Prostate gland (tissue), 2 donors: ENCODE measurements at regions not wholly inside any gene's neighbourhood (a gene's known extent, or its start where the extent isn't known, plus 50 kb on each side); places are given as distances from the start of the nearest gene placed in this dataset.

ENCODE experiments used
- DNase-seq: peaks from one replicate; pipeline ENCODE4 v3.0.0-alpha.2; 2019; ENCODE audit warnings: low spot score
- H3K27ac ChIP-seq, 2 donors: fragments of 200-600 bp; sonication (generic); 2 replicates each; pipeline ENCODE4 v1.5.1; 2017 to 2019
- H3K27me3 ChIP-seq: fragments of 200-600 bp; sonication (generic); replicated peaks from 2 replicates; pipeline ENCODE4 v1.5.1; 2019; ENCODE audit not compliant: insufficient read depth
- H3K36me3 ChIP-seq, 2 donors: fragments of 200-600 bp; sonication (generic); 1 replicate in 1 of 2; 2 replicates in 1 of 2; pipeline versions ENCODE4 v1.5.1 to v1.8.1; 2017 to 2019
- H3K4me1 ChIP-seq: fragments of 200-600 bp; sonication (generic); replicated peaks from 2 replicates; pipeline ENCODE4 v1.5.1; 2019
- H3K4me3 ChIP-seq, 2 donors: fragments of 200-600 bp; sonication (generic); 2 replicates each; pipeline ENCODE4 v1.5.1; 2017 to 2019
- H3K9me3 ChIP-seq: fragments of 200-600 bp; sonication (generic); 2 replicates; pipeline ENCODE4 v1.5.1; 2017
- CTCF ChIP-seq, 4 experiments: fragments of 200-600 bp in 2 of 4; fragments of 450-650 bp in 2 of 4; sonication (generic) in 2 of 4; IDR thresholded peaks; 1 replicate in 3 of 4; 2 replicates in 1 of 4; pipeline ENCODE4 v1.5.1; 2016 to 2019; ENCODE audit warnings: antibody characterized with exemption in 4 of 4, mild to moderate bottlenecking in 2 of 4, moderate library complexity in 2 of 4
- POLR2A ChIP-seq: fragments of 450-650 bp; IDR thresholded peaks from one replicate; pipeline ENCODE4 v1.6.1; 2016; ENCODE audit warnings: antibody characterized with exemption, mild to moderate bottlenecking
- POLR2AphosphoS5 ChIP-seq: sonication (generic); formaldehyde crosslinking; IDR thresholded peaks from one replicate; pipeline ENCODE4 v1.6.1; 2017; ENCODE audit warnings: antibody characterized with exemption
- WGBS: methylation state at CpG from one replicate; pipeline ENCODE4 v1.1.5; 2018; 5-methylcytosine and 5-hydroxymethylcytosine counted together
- intact Hi-C: fragments of 100-400 bp; cut with DNase I; formaldehyde crosslinking; loops from one replicate; pipeline ENCODE4 v1.14.2; 2022

- WGBS, result 62% methylated on average over 3 of the region's 3 CpGs
- no peaks in the 10 kb centered on the region for H3K9me3 ChIP-seq
Measured at GRCh38 chr3:68173012-68173634, 518.7 kb upstream of the SUCLG2 start.

GRCh38 chr3:68172039-68172438 is 517.6 kb upstream of the SUCLG2 start:
- H3K27me3 ChIP-seq, result no peaks in the 10 kb centered on the region
- H3K9me3 ChIP-seq, result no peaks in the 10 kb centered on the region
- no peak overlapping the region for H3K4me3 ChIP-seq
- DNase-seq, result no peak
- no peak overlapping the region for H3K27ac ChIP-seq
- intact Hi-C loops, result no loop called here
- H3K4me1 ChIP-seq, result no peaks in the 10 kb centered on the region
- WGBS, result 74% methylated on average over 2 of the region's 2 CpGs
- H3K36me3 ChIP-seq, result no peaks in the 10 kb centered on the region
- no peak for TF ChIP-seq CTCF (IDR thresholded peaks at IDR 0.05)
- no peak for TF ChIP-seq POLR2AphosphoS5
- no peak for TF ChIP-seq POLR2A

More at GRCh38 chr3:68173012-68173634, 518.7 kb upstream of the SUCLG2 start:
- Histone ChIP-seq H3K36me3 (no peaks in the 10 kb centered on the region), H3K4me1 (no peaks in the 10 kb centered on the region), H3K4me3 (no peak overlapping the region), H3K27me3 (no peaks in the 10 kb centered on the region), H3K27ac (no peak overlapping the region)
- intact Hi-C loops, result no loop called here
- no peak for DNase-seq
- no peak for TF ChIP-seq POLR2A
- no peak for TF ChIP-seq POLR2AphosphoS5
- no peak for TF ChIP-seq CTCF (IDR thresholded peaks at IDR 0.05)

GRCh38 chr3:68163968-68164367 is 509.6 kb upstream of the SUCLG2 start:
- Histone ChIP-seq H3K36me3 (no peaks in the 10 kb centered on the region), H3K27ac (no peak overlapping the region), H3K4me3 (no peak overlapping the region), H3K27me3 (no peaks in the 10 kb centered on the region), H3K4me1 (no peaks in the 10 kb centered on the region), H3K9me3 (no peaks in the 10 kb centered on the region)
- WGBS, result 63% methylated on average over 1 of the region's 1 CpG
- no peak for TF ChIP-seq POLR2A
- TF ChIP-seq CTCF (IDR thresholded peaks at IDR 0.05), result no peak
- no peak for TF ChIP-seq POLR2AphosphoS5
- intact Hi-C loops, result no loop called here
- DNase-seq, result no peak

- TF ChIP-seq POLR2AphosphoS5 (no peak), CTCF (IDR thresholded peaks at IDR 0.05) (no peak), POLR2A (no peak)
- no peak for DNase-seq
- H3K36me3 ChIP-seq, result no peaks in the 10 kb centered on the region
Measured at GRCh38 chr3:68163062-68163461, 508.6 kb upstream of the SUCLG2 start.

GRCh38 chr3:68162644-68163043 is 508.2 kb upstream of the SUCLG2 start:
- Histone ChIP-seq H3K9me3 (no peaks in the 10 kb centered on the region), H3K27ac (no peak overlapping the region), H3K36me3 (no peaks in the 10 kb centered on the region), H3K27me3 (no peaks in the 10 kb centered on the region), H3K4me1 (no peaks in the 10 kb centered on the region), H3K4me3 (no peak overlapping the region)
- no peak for DNase-seq
- intact Hi-C loops, result no loop called here
- TF ChIP-seq POLR2A (no peak), POLR2AphosphoS5 (no peak)

More at GRCh38 chr3:68163062-68163461, 508.6 kb upstream of the SUCLG2 start:
- 49% methylated on average over 2 of the region's 2 CpGs for WGBS
- H3K27me3 ChIP-seq, result no peaks in the 10 kb centered on the region
- H3K4me1 ChIP-seq, result no peaks in the 10 kb centered on the region
- H3K27ac ChIP-seq, result no peak overlapping the region
- H3K9me3 ChIP-seq, result no peaks in the 10 kb centered on the region
- H3K4me3 ChIP-seq, result no peak overlapping the region
- intact Hi-C loops, result no loop called here
